Chondrocyte (in vitro differentiated cells): ENCODE measurements at regions not wholly inside any gene's neighbourhood (a gene's known extent, or its start where the extent isn't known, plus 50 kb on each side); places are given as distances from the start of the nearest gene placed in this dataset.
"Not testable (repeated sequence)": the region's sequence is repeated elsewhere in the genome, so short reads cannot be mapped to it uniquely, and the experiment has no call there.

Experiments
- DNase-seq: peaks from one replicate; pipeline ENCODE4 v3.0.0; 2021; ENCODE audit warnings: mixed read lengths, low spot score
- H3K27ac Mint-ChIP-seq: one replicate; pipeline ENCODE4 v1.8.0; 2021; ENCODE audit warnings: mild to moderate bottlenecking, moderate library complexity, mixed read lengths; ENCODE audit not compliant: unreplicated experiment
- H3K27me3 Mint-ChIP-seq: 2 replicates; pipeline ENCODE4 v1.8.0; 2021; ENCODE audit warnings: low read depth, mixed read lengths
- H3K36me3 Mint-ChIP-seq: 2 replicates; pipeline ENCODE4 v1.8.0; 2021; ENCODE audit warnings: low read depth, mixed read lengths
- H3K4me1 Mint-ChIP-seq: 2 replicates; pipeline ENCODE4 v1.8.0; 2021; ENCODE audit warnings: low read depth, mild to moderate bottlenecking, mixed read lengths
- H3K4me3 Mint-ChIP-seq: one replicate; pipeline ENCODE4 v1.8.0; 2021; ENCODE audit warnings: mild to moderate bottlenecking, moderate library complexity, mixed read lengths; ENCODE audit not compliant: unreplicated experiment
- H3K9me3 Mint-ChIP-seq: 2 replicates; pipeline ENCODE4 v1.8.0; 2021; ENCODE audit warnings: low read depth, mixed read lengths

- H3K9me3 Mint-ChIP-seq, H3K36me3 Mint-ChIP-seq, H3K4me3 Mint-ChIP-seq, H3K27me3 Mint-ChIP-seq, H3K4me1 Mint-ChIP-seq, DNase-seq, H3K27ac Mint-ChIP-seq: not testable (repeated sequence)
These were observed 790.4 kb downstream of the TTLL7 start for GRCh38 chr1:83208540-83208939.

DNA sequence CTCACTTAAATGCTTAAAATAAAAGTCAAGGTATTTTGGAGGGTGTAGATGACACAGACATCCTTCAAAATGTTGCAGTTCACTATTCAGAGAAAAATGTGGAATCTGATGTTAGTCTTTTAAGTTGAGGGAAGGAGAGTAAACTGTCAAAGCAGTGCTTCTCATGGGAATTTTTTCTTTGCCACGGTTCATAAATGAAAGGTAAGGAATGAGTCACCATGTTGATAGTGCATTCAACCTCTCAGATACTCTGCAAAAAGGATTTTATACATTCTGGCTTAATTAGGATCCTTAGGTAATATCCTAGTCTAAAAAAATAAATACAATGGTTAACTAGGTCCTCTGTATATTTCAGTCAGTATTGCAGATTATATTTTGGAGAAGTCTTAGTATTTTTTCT, 804.3 kb downstream of the TTLL7 start:
- peaks cover 15% of the 10 kb centered on the region for H3K9me3 Mint-ChIP-seq
- not testable (repeated sequence) for H3K4me3 Mint-ChIP-seq, H3K27me3 Mint-ChIP-seq, H3K4me1 Mint-ChIP-seq, DNase-seq, H3K36me3 Mint-ChIP-seq, H3K27ac Mint-ChIP-seq

DNA sequence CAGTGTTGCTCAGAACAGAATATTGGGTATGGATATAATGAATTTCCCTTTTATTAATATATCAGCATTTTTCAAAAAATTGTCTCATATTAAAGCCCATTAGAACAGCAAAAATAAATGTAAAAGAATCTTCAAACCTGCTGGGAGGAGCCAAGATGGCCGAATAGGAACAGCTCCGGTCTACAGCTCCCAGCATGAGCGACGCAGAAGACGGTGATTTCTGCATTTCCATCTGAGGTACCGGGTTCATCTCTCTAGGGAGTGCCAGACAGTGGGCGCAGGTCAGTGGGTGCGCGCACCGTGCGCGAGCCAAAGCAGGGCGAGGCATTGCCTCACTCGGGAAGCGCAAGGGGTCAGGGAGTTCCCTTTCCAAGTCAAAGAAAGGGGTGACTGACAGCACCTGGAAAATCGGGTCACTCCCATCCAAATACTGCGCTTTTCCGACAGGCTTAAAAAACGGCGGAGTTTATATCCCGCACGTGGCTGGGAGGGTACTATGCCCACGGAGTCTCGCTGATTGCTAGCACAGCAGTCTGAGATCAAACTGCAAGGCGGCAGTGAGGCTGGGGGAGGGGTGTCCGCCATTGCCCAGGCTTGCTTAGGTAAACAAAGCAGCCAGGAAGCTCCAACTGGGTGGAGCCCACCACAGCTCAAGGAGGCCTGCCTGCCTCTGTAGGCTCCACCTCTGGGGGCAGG, 816.8 kb downstream of the TTLL7 start:
- not testable (repeated sequence) for H3K4me1 Mint-ChIP-seq, H3K9me3 Mint-ChIP-seq, DNase-seq, H3K27me3 Mint-ChIP-seq, H3K36me3 Mint-ChIP-seq
- Mint-ChIP-seq H3K4me3 (peak overlapping the region; percentile 97), H3K27ac (peak overlapping the region; percentile 94)

GRCh38 chr1:83180621-83181020, 818.3 kb downstream of the TTLL7 start:
- H3K9me3 Mint-ChIP-seq, H3K27me3 Mint-ChIP-seq, H3K27ac Mint-ChIP-seq, H3K4me1 Mint-ChIP-seq, H3K36me3 Mint-ChIP-seq, DNase-seq: not testable (repeated sequence)
- peak overlapping the region; percentile 9 for H3K4me3 Mint-ChIP-seq

- H3K4me3 Mint-ChIP-seq, H3K27me3 Mint-ChIP-seq, H3K36me3 Mint-ChIP-seq, DNase-seq, H3K4me1 Mint-ChIP-seq, H3K9me3 Mint-ChIP-seq, H3K27ac Mint-ChIP-seq: not testable (repeated sequence)
These were observed 831.3 kb downstream of the TTLL7 start for GRCh38 chr1:83167634-83168033.

DNA sequence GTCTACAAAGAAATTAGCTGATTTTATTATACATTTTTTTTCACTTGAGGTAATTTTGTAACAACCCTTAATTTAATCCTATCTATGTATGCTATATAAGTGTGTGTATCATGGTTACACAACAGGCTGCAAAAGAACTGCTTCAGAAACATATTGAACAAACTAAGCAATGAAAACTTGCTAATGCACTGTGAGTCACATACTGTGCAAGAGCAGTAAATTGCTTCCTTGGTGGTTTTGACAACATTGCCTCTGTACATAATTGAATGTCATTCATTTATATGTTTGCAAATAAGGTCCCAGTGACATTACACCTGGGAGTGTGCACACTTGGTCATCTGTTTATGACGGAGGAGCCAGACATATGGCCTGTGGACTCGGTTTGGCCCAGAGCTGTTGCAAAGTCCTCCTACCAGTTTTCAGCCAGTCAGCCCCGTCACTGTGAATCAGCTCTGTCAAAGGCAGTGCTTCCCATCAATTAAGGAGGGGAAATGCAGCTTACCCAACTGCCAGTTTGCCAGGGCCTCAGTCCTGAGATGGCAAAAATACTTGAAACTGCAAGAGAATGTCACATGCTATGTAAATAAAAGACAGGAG, 835.0 kb downstream of the TTLL7 start:
- H3K27me3 Mint-ChIP-seq, H3K4me1 Mint-ChIP-seq, H3K27ac Mint-ChIP-seq, H3K9me3 Mint-ChIP-seq, DNase-seq, H3K36me3 Mint-ChIP-seq, H3K4me3 Mint-ChIP-seq: not testable (repeated sequence)

- not testable (repeated sequence) for H3K9me3 Mint-ChIP-seq, H3K4me1 Mint-ChIP-seq, DNase-seq, H3K4me3 Mint-ChIP-seq, H3K27me3 Mint-ChIP-seq, H3K36me3 Mint-ChIP-seq, H3K27ac Mint-ChIP-seq
These were observed 840.0 kb downstream of the TTLL7 start for GRCh38 chr1:83158924-83159323.

- Mint-ChIP-seq H3K4me1 (peaks cover 15% of the 10 kb centered on the region), H3K27ac (peak overlapping the region; percentile 22)
- not testable (repeated sequence) for H3K36me3 Mint-ChIP-seq, H3K4me3 Mint-ChIP-seq, H3K9me3 Mint-ChIP-seq, DNase-seq, H3K27me3 Mint-ChIP-seq
These were observed 844.6 kb downstream of the TTLL7 start for GRCh38 chr1:83154306-83154705.

GRCh38 chr1:83151167-83151898, 847.6 kb downstream of the TTLL7 start:
- Mint-ChIP-seq H3K4me1 (peaks cover 12% of the 10 kb centered on the region), H3K27ac (peak overlapping the region; percentile 87)
- H3K4me3 Mint-ChIP-seq, DNase-seq, H3K9me3 Mint-ChIP-seq, H3K36me3 Mint-ChIP-seq, H3K27me3 Mint-ChIP-seq: not testable (repeated sequence)

GRCh38 chr1:83150479-83150878, 848.5 kb downstream of the TTLL7 start:
- H3K4me1 Mint-ChIP-seq = peaks cover 12% of the 10 kb centered on the region
- not testable (repeated sequence) for H3K9me3 Mint-ChIP-seq, H3K36me3 Mint-ChIP-seq, H3K4me3 Mint-ChIP-seq, H3K27me3 Mint-ChIP-seq, DNase-seq
- H3K27ac Mint-ChIP-seq = peak overlapping the region; percentile 49

- not testable (repeated sequence) for DNase-seq, H3K4me3 Mint-ChIP-seq, H3K36me3 Mint-ChIP-seq, H3K27ac Mint-ChIP-seq, H3K4me1 Mint-ChIP-seq, H3K27me3 Mint-ChIP-seq, H3K9me3 Mint-ChIP-seq
These were observed 853.1 kb downstream of the TTLL7 start for GRCh38 chr1:83145820-83146219.

GRCh38 chr1:83142802-83143201, 856.1 kb downstream of the TTLL7 start:
- not testable (repeated sequence) for H3K4me1 Mint-ChIP-seq, H3K36me3 Mint-ChIP-seq, H3K27ac Mint-ChIP-seq, DNase-seq, H3K27me3 Mint-ChIP-seq, H3K9me3 Mint-ChIP-seq, H3K4me3 Mint-ChIP-seq
